Erythroblast (primary cell): ENCODE measurements at regions not wholly inside any gene's neighbourhood (a gene's known extent, or its start where the extent isn't known, plus 50 kb on each side); places are given as distances from the start of the nearest gene placed in this dataset.

Experiments
- GATA1 ChIP-seq: IDR thresholded peaks from 2 replicates; pipeline ENCODE4 v1.6.1; 2011; ENCODE audit warnings: low read depth, mild to moderate bottlenecking, control low read depth, low read length, moderate library complexity
- POLR2A ChIP-seq: IDR thresholded peaks from 2 replicates; pipeline ENCODE4 v1.6.1; 2011; ENCODE audit warnings: mild to moderate bottlenecking, low read length

DNA sequence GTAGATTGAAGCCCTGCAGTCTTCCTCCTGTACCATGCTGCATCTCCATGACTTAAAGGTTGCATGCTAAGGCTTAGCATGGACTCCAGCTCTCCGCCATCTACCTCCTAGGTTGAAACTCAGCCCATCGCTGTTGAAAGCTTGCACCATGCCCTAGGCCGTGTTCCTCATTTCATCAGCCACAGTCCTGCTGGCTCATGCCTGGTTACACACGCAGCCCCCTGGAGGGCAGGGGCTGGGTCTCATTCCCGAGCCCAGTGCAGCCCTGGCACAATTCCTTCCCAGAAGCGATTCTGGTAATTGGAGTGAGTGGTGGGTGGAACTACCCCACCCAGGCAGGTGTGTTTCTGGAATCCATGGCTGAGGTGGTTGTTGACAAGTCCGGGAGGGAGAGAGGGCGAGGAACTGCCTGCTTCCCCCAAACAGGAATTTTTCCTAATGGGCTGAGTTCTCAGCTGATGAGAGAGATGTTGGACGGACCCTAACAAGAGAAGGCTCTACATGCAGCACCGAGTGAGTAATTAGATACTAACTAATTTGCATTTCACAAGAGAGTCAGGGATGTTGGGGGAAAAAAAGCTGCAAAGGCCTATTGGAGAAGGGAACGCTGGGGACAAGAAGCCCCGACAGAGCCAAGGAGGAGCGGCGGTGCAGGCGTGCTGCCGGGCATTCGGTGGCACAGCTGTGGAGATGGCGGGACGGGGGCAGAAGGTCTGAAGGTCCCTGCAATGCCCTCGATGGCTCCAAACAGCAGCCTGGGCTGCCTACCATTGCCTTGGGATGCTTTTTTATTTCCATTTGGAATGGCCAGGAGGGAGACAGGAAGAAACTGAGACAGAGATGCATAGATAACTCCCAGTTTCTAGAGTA is 92.3 kb upstream of the TLE3 start:
- TF ChIP-seq POLR2A (no peak), GATA1 (no peak)
